ENCODE measurements at regions not wholly inside any gene's neighbourhood (a gene's known extent, or its start where the extent isn't known, plus 50 kb on each side); places are given as distances from the start of the nearest gene placed in this dataset.

GRCh38 chr9:16954040-16954439 is 83.6 kb upstream of the BNC2 start:
- DNase-seq (ENCODE audit: low spot score) (no peak), FAIRE-seq (no peak)

- FAIRE-seq: no peak
- DNase-seq (ENCODE audit: low spot score): no peak
These were observed 81.0 kb upstream of the BNC2 start for GRCh38 chr9:16951502-16951901.

GRCh38 chr9:16950051-16950450 is 79.6 kb upstream of the BNC2 start:
- DNase-seq (ENCODE audit: low spot score) (no peak), FAIRE-seq (no peak)

- DNase-seq (ENCODE audit: low spot score): no peak
These were observed 60.1 kb upstream of the BNC2 start for GRCh38 chr9:16930578-16930977.

GRCh38 chr9:16928179-16928945 is 57.9 kb upstream of the BNC2 start:
- DNase-seq (ENCODE audit: low spot score): no peak
- no peak for FAIRE-seq

More at GRCh38 chr9:16930578-16930977, 60.1 kb upstream of the BNC2 start:
- no peak for FAIRE-seq

GRCh38 chr9:16925426-16925825 is 55.0 kb upstream of the BNC2 start:
- no peak for FAIRE-seq
- no peak for DNase-seq (ENCODE audit: low spot score)

- DNase-seq (ENCODE audit: low spot score) (no peak), FAIRE-seq (no peak)
These were observed 53.9 kb upstream of the BNC2 start for GRCh38 chr9:16924311-16924915.

GRCh38 chr9:16921855-16922254 is 51.4 kb upstream of the BNC2 start:
- FAIRE-seq (no peak), DNase-seq (ENCODE audit: low spot score) (no peak)

Data from urothelium cell line (cell line).